NCI-H1105 treated with DMSO at 0.1 percent for 48 hours (cell line): ENCODE measurements at regions not wholly inside any gene's neighbourhood (a gene's known extent, or its start where the extent isn't known, plus 50 kb on each side); places are given as distances from the start of the nearest gene placed in this dataset.
"Not testable (repeated sequence)": the region's sequence is repeated elsewhere in the genome, so short reads cannot be mapped to it uniquely, and the experiment has no call there.

ENCODE experiments used
- DNase-seq: peaks from one replicate; lab custom pipeline; 2025; lab: John Stamatoyannopoulos, UW

GRCh38 chr11:23865341-23865975, 631.4 kb upstream of the LUZP2 start:
- no peak for DNase-seq

DNA sequence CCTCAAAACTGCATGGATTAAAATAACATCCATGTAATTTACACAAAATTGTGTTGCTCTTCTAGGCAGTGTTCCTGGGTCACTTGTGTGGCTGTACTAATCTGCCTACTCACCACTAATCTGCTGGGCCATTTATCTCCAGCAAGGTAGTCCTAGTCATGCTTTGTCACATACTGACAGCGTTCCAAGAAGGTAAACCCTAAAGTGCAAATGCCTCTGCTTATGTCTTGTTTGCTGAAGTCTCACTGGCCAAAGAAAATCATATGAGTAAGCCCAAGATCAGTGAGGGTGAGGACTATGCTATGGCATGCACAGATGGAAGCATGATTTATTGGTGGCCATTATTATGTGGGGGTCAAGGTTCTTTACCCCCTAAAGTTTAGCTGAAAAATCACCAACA, 630.2 kb upstream of the LUZP2 start:
- no peak for DNase-seq

GRCh38 chr11:23869671-23870070, 627.2 kb upstream of the LUZP2 start:
- no peak for DNase-seq

- DNase-seq = no peak
These were observed 623.4 kb upstream of the LUZP2 start for GRCh38 chr11:23873406-23873805.

- no peak for DNase-seq
These were observed 621.5 kb upstream of the LUZP2 start for GRCh38 chr11:23875176-23875850.

DNA sequence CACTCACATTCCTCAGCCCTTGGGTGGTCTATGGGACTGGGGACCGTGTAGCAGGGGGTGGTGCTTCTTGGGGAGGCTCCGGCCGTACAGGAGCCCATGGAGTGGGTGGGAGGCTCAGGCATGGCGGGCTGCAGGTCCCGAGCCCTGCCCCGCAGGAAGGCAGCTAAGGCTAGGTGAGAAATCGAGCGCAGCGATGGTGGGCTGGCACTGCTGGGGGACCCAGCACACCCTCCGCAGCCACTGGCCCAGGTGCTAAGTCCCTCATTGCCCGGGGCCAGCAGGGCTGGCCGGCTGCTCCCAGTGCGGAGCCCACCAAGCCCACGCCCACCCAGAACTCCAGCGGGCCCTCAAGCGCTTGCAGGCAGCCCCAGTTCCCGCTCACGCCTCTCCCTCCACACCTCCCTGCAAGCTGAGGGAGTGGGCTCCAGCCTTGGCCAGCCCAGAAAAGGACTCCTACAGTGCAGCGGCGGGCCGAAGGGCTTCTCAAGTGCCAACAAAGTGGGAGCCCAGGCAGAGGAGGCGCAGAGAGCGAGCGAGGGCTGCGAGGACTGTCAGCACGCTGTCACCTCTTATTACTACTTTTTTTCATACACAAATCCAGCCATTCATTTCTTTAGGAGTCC, 613.3 kb upstream of the LUZP2 start:
- not testable (repeated sequence) for DNase-seq

- DNase-seq = no peak
These were observed 612.5 kb upstream of the LUZP2 start for GRCh38 chr11:23884341-23884740.

GRCh38 chr11:23885801-23886200, 611.1 kb upstream of the LUZP2 start:
- no peak for DNase-seq

DNA sequence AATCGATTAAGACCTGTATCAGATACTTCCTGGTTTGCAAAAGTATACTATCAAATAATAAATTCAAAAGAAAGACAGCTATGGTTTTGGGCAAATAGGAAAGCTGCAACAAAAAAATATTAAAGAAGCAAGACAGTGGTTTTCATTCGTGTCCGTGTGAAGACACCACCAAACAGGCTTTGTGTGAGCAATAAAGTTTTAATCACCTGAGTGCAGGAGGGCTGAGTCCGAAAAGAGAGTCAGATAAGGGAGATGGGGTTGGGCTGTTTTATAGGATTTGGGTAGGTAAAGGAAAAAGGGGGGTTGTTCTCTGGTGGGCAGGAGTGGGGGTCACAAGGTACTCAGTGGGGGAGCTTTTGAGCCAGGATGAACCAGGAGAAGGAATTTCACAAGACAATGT, 609.7 kb upstream of the LUZP2 start:
- not testable (repeated sequence) for DNase-seq

DNA sequence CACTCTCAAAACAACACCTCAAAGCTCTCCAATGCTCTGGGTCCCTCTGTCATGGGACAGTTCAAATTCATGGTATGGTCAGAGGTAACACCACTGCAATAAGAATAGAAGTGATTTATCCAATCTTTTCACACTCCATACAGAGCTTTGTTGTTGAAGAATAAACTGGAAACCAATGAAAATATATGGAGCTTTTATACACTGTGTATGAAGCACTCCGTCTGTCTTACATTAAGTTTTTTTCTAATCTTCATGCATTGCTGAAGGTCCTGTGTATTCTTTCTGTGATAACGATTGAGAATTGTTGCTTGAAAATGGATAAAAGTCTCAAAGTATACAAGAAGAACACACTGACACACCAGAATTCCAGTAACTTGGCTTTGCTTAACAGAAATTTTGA, 603.7 kb upstream of the LUZP2 start:
- no peak for DNase-seq

DNA sequence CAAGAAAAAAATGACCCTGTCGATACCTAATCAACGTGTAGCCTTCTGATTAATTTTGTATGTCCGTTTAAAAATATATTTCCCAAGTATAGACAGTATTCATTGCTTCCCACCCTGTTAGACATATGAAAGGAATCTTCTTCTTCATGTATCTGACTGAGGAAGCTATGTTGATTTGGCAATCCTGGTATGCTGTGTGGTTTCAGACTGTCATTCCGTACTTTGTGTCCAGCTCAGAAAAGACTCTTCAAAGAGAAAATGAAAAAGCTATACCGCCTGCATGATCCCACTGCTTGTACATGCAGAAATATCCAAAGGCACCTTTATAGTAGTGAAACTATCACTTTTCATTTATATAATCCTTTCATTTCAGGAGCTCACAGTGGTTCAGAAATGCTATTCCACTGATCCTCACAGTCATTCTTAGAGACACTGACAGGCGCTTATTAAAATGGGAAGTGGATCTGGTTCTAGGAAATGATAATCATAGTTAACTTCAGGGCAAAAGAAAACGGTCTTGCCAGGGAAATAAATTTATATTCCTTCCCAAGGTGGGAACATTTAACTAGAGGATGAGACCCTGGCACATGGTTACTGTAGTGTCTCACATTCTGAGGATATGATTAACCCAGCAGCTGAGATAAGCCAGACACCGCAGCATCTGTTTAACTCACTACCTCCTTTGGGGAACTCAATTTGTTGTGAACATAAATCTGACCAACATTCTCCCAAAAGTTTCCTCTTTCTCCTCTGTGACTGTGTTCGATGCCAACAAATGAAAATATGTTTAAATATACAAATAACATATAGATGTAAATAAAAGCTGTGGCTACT, 599.2 kb upstream of the LUZP2 start:
- DNase-seq = no peak

DNA sequence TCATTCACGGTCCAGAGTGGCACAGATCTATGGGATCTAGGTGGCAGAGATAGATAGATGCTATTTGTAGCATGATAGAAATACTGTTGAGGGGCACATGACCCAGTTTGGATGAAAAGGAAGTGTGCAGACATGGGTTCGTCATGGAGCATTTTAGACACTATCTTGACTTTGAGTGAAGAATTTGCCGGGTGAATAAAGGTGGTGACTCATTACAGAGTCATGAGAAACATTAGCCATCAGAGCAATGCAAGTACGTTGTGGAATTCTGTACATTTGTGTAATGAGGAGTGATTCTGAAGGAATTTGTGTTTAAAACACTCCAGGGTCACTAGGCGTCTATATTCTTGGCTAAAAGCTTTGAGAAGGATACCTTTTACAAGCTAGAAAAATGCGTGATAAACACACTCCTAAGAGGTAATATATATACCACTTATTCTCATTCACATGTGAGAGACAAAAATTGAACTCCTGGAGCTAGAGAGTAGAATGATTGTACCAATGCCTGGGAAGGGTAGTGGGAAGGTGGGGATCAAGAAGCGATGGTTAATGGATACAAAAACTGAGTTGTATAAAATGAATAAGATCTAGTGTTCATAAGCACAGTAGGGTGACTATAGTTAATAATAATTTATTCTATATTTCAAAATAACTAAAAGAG, 593.7 kb upstream of the LUZP2 start:
- no peak for DNase-seq

- DNase-seq = no peak
These were observed 577.4 kb upstream of the LUZP2 start for GRCh38 chr11:23919455-23919854.

- DNase-seq = no peak
These were observed 573.5 kb upstream of the LUZP2 start for GRCh38 chr11:23923357-23923756.

- DNase-seq = no peak
These were observed 572.6 kb upstream of the LUZP2 start for GRCh38 chr11:23924226-23924625.

DNA sequence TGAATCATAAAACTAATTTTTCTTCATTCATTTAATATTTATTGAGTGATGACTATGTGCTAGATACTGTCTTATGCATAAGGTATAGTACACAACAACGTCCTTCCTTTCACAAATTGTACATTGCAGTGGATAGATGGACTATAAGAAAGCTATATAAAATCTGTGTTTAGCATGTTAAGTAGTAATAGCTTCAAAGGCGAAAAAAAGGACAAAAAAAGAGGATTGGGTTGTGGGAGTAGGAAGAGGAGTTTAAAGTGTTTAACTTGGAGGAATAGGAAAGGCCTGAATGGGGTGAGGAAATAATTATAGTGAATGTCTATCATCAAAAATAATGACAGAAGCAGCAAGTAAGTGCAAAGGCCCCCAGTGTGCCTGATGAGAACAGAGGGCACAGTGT, 565.4 kb upstream of the LUZP2 start:
- no peak for DNase-seq

- DNase-seq = no peak
These were observed 564.4 kb upstream of the LUZP2 start for GRCh38 chr11:23932485-23932898.

DNA sequence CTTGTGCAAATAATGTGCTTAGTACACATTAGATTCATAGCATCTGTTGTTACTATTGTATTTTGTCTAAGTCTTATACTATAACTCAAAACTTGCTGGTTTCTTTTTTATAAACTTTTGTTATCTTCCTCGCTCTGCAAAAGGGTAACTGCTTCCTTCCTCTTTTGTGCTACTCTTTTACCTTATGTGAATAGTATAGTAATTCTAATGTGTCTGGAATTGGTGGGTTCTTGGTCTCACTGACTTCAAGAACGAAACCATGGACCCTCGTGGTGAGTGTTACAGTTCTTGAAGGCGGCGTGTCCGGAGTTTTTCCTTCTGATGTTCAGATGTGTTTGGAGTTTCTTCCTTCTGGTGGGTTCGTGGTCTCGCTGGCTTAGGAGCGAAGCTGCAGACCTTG, 563.1 kb upstream of the LUZP2 start:
- no peak for DNase-seq

GRCh38 chr11:23934671-23935270, 562.1 kb upstream of the LUZP2 start:
- DNase-seq = not testable (repeated sequence)

GRCh38 chr11:23942117-23942815, 554.6 kb upstream of the LUZP2 start:
- DNase-seq = not testable (repeated sequence)

GRCh38 chr11:23944923-23945322, 551.9 kb upstream of the LUZP2 start:
- no peak for DNase-seq
